ENCODE measurements at regions not wholly inside any gene's neighbourhood (a gene's known extent, or its start where the extent isn't known, plus 50 kb on each side); places are given as distances from the start of the nearest gene placed in this dataset.

GRCh38 chr11:71120471-71120896, 131.9 kb downstream of the SHANK2 start:
- peak; percentile 5 for DNase-seq

DNA sequence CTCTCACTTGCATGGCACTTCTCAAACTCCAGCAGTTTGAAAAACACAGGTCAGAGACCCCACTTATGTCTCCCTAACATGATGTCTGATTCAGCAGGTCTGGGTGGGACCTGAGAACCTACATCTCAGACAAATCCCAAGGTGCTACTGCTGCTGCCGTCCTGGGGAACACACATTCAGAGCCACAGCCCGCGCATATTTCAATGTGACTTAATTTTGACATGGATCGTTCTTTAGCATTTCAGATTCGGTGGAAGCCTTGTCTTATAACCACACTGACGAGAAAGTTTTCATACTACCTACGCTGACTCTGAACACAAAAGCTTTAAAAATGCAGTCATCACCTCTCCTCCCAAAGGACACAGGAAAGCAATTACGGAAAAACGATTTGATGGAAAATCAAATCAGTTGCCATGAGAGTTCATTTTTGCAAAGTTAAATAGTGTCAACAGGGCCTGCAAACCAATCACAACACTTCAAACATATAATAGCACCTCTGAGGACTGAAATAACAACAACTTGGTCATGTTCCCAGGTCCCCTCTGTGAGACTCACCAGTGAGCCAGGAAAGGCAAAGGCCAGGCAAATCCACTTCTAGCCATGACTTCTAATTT, 132.6 kb downstream of the SHANK2 start:
- no peak for DNase-seq

- no peak for DNase-seq
These were observed 133.6 kb downstream of the SHANK2 start for GRCh38 chr11:71118671-71119250.

DNA sequence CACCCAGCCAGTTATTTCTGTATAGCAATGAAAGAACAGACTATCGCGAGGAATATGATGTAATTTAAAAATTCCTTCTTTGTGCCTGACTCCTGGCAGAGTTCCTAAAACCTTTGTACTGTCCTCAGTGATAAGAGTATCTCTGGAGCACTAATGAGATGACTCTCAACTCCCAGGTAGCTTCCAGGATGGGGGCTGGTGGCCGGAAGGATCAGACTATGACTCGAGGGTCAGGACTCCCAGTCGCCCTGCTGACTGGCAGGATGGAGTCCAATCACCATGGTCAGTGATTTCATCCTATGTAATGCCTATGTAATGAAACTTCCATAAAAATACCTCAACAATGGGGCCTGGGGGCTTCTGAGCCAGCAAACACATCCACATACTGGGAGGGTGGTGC, 135.1 kb downstream of the SHANK2 start:
- DNase-seq = no peak

DNA sequence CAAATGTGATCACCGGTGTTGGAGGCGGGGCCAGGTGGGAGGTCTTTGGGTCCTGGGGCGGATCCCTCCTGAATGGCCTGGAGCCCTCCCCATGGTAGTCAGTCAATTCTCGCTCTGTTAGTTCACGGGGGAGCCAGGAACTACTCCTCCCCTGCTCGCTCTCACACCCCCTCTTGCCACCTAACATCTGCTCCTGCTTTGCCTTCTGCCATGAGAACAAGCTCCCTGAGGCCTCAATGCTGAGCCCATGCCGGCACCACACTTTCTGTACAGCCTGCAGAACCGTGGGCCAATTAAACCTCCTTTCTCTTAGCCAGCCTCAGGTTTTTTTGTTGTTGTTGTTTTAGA, 135.7 kb downstream of the SHANK2 start:
- DNase-seq = no peak

DNA sequence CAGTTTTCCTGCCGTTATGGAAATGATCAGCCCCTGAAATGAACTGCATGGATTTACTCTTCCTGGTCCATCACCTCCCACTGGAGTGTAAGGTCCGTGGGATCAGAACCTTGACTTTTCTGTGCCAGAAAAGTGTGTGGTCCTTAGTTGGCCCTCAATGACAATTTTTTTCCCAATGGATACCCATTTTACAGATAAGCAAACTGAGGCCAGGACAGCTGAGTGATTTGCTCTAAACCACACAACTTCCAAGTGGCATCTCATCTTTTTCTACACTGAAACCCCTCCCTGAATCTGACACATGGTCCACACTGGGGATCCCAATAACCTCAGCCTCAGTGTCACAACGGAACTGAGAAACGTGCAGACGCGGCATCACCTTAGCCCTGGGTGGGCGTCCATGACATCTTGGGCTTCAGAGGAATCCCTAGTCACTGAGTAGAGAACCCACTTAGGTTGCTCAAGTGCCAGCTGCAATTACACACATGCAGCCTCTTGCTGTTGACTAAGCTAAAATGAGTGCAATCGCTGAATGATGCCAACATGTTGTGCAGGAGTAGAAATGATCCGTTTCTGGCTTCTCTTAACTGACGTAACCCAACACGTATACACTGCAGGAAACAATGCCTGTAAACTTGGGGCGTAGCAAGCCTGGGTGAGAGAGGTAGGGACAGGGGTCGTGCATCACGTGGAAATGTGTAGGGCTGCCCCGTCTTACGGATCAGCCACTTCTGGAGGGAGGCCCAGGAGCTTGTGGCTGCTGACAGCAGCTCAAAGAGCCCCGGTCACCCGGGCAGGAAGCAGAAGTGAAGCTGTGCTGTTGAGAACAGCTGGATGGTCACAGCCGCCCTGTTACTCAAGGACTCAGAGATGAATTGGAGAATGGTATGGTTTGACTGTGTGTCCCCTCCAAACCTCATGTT, 136.3 kb downstream of the SHANK2 start:
- peak; percentile 20 for DNase-seq

DNA sequence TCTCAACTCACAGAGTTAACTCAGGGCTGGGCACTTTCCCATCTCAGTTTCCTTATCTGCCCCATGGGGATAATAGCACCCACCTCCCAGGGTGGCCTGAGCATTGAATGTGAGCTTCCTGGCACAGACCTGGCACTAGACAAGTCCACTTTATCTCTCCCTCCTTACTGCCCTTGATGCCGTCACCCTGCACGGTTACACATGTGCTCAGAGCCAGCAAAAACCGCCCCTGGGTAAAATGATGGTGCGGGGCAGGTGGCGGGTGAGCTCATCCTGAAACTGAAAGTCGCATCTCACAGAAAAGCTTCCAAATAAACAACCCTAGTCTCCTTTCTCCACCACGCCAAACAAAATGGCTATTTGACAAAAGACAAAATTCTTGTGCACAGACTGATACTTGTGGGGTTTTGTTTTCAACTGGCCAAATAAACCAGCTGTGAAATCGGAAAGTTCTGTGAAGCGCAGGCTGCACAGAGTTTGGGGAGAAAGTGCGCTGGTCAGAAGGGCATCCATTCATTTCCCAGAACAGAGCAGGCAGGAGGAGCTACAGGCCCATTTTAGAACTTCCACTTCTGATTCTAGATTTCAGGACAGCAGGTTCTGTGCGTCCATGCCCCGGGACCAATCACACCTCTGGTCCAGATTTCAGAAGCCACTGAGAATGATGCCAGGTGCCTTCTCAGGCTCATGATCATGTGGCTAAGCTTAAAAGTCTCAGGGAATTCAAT, 138.1 kb downstream of the SHANK2 start:
- DNase-seq = no peak

DNA sequence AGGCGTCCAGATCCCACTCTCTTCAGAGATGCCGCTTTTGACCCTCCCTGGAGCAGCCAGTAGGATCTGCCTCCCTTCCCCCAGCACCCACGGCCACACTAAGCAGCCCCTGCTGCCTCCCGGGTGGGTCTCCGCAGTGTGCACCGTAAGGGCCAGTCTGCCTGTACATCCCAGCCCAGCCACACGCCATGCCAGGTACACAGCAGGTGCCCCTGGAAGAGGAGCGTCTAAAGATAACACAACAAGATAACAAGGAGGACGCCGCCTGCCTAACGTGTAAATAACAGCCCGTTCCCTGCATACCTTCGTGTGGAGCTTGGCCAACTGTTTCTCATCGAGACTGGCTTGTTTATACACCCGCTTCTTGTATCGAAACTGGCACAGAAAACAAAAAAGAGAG, 139.4 kb downstream of the SHANK2 start:
- DNase-seq = no peak

GRCh38 chr11:71112454-71112853, 139.9 kb downstream of the SHANK2 start:
- no peak for DNase-seq

- no peak for DNase-seq
These were observed 142.8 kb downstream of the SHANK2 start for GRCh38 chr11:71109586-71109985.

- no peak for DNase-seq
These were observed 143.2 kb downstream of the SHANK2 start for GRCh38 chr11:71109186-71109585.

GRCh38 chr11:71108013-71108865, 144.1 kb downstream of the SHANK2 start:
- DNase-seq = no peak

DNA sequence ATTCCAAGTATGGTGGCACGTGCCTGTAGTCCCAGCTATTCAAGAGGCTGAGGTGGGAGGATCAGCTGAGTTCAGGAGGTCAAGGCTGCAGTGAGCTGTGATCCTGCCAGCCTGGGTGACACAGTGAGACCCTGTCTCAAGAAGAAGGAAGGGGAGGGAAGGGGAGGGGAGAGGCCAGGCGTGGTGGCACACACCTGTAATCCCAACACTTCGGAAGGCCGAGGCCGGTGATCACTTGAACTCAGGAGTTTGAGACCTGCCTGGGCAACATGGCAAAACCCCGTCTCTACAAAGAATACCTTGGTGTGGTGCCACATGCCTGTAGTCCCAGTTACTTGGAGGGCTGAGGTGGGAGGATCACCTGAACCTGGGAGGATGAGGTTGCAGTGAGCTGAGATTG, 145.7 kb downstream of the SHANK2 start:
- DNase-seq = no peak

DNA sequence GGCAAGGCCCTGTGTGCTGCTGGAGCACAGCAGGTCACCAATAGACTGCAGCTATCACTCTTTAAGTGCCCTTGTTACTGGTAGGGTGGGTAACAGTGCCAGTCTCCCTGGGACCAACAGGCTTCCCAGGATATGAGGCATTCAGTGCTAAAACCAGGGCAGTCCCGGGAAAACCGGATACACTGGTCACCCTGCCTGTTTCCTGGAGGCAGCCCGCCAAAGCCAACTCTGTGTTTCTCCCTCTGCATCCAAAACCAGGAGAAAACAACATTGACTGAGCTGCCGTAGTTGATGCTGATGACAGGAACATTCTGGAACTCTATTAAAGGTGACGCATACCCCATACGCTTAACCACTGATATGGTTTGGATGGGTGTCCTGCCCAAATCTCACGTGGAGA, 149.1 kb downstream of the SHANK2 start:
- no peak for DNase-seq

DNA sequence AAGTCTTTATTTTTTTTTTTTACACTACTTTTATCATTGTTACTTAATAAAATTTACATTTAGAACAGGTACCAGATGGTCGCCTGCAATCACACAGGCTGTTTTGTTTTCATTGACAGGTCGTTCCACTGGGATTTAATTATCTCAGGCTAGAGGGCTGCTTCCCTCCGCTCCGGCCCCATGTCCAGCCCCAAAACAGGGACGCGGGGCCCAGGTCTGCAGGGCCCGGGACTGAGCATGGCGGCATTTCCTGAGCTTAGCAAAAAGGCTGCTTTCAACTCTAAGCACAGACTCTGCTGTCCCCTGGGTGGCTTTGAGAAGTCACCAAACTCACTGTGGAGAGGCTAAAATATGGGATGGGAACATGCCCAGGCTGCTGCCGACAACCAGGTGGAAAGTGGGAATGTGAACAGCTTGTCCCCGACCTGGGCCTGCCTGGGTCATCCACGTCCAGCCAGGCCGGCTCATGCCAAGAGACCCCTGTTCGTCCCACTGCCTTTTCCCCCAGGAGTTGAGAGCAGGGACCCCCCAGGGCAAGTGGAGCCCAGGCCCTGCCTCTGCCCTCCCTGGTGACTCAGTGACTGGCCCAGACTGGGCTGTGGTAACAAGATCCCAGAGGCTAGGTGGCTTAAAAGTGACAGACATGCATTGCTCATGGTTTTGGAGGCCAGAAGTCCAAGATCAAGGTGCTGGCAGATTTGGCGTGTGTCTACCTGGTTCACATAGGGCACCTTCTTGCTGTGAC, 150.0 kb downstream of the SHANK2 start:
- no peak for DNase-seq

- DNase-seq = no peak
These were observed 150.8 kb downstream of the SHANK2 start for GRCh38 chr11:71101606-71102005.

DNA sequence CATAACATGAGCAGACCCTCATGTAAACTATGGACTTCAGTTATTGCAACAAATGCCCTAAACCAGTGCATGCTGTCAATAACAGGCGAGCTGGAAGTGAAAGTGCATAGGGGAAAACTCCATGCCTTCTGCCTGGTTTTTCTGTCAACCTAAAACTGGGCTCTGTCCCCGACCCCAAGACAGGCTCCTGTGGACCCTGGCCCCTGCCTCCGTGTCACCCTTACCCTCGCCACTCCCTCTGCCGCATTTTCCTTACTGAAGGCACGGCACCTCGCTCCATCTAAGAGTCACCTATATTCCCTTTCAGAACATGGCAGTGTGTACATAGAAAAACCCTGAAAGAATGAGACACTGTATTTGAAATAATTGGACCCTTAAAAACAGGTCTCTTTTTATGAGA, 151.3 kb downstream of the SHANK2 start:
- no peak for DNase-seq

DNA sequence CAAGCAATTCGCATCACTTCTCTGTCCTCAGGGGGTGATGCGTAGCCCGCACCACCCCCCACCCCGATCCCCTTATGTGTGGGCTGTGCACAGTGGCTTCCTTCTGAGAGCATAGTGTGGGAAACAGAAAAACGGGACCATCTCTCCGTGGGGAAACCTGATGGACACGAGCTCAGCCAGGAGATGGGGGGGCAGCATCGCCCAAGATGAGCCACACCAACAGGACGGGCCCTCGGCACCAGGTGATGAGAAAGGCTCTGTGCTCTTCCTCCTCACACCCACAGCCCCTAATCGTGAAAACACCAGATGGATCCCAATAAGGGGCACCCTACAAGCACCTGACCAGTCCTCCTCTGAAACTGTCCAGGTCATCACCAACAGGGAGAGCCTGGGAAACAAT, 153.6 kb downstream of the SHANK2 start:
- no peak for DNase-seq

- no peak for DNase-seq
These were observed 154.7 kb downstream of the SHANK2 start for GRCh38 chr11:71097506-71098240.

DNA sequence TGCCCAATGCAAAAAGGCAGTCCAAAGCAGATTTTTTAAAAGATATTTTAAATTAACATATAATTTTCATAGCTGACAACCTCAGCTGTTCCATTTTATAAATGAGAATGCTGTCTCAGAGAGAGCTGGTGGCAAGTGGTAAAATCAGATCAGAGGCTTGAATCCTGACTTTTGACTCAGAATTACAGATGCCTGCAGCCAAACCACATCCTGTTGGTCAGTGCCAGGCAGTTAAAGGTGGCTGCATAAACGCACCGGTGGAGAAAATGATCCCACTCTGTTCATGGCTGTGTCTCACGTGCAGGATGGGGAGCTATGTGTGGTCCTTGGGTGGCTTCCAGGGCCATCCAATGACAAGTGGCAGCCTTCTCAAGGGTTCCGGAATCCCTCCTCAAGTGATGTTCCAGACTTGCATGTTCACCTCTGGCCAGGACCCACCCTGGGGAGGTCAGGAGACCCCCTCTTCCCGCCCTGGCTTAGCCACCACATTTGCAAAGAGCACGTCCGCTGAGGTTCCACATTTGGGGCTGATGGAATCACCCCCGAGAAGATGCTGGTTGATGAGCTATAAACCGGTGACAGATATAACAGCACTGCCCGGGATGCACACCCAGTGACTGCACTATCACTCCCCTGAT, 155.5 kb downstream of the SHANK2 start:
- no peak for DNase-seq

Data from hematopoietic multipotent progenitor cell treated with erythropoietin and hydrocortisone succinate and interleukin-3 and kit ligand, for 6 days (in vitro differentiated cells).